ENCODE measurements at regions not wholly inside any gene's neighbourhood (a gene's known extent, or its start where the extent isn't known, plus 50 kb on each side); places are given as distances from the start of the nearest gene placed in this dataset.

DNA sequence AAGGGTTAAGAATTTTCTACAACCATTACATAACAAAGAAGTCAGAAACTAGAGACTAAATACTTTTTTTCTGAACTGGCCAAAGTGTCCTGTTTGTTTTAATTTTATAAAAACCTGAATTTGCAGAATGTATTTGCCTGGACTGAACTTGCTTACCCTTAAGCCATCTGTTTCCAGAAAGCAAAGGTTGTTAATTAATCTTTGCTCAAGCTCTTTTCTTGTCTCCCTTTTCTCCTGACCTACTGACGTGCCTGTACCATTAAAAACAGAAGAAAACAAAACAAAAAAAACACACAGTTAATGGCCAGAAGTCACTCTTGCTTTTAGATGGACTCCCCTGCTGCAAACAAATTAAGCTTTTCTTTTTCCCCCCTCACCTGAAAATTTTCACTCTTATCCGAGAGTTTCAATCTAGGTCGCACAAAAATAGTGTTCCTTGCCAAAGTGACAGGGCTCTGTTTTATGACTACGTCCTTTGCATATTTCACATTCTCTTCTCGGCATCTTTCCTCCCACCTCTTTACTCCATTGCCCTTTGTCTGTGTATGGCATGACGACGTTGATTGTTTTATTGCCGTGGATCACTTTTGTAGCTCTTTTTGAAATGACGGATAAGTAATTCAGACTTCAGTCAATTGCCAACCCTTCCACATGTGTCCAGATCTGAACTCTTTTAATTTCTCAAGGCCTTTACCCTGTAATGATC lies 333.8 kb upstream of the GRIN3A start (continued):
- no peak for TF ChIP-seq JUND (IDR thresholded peaks at IDR 0.05; ENCODE audit: low read length)
- TF ChIP-seq RBBP5 (IDR thresholded peaks at IDR 0.05; ENCODE audit: borderline replicate concordance, low read depth, low read length): no peak

Data from H1 (cell line).